ENCODE measurements at regions not wholly inside any gene's neighbourhood (a gene's known extent, or its start where the extent isn't known, plus 50 kb on each side); places are given as distances from the start of the nearest gene placed in this dataset.

- no peaks in the 10 kb centered on the region for H3F3A ChIP-seq (ENCODE audit: low read depth)
- no peaks in the 10 kb centered on the region for H4K20me1 ChIP-seq (ENCODE audit: insufficient read depth, low read length, poor library complexity, severe bottlenecking)
- H2AFZ ChIP-seq (ENCODE audit: low read length), result no peak overlapping the region
- no peaks in the 10 kb centered on the region for H3K9me3 ChIP-seq (ENCODE audit: insufficient read depth, low read depth, low read length)
- H3K36me3 ChIP-seq (ENCODE audit: insufficient read depth, low read length), result no peaks in the 10 kb centered on the region
- H3K4me1 ChIP-seq (ENCODE audit: insufficient read depth, low read length, poor library complexity, severe bottlenecking), result no peaks in the 10 kb centered on the region
- H3K4me2 ChIP-seq (ENCODE audit: low read depth, low read length, poor library complexity, severe bottlenecking), result no peak overlapping the region
- H3K27me3 ChIP-seq (ENCODE audit: insufficient read depth, low read length, poor library complexity, severe bottlenecking), result no peaks in the 10 kb centered on the region
- H3K9ac ChIP-seq (ENCODE audit: low read depth, low read length, poor library complexity, severe bottlenecking), result no peak overlapping the region
- no peaks in the 10 kb centered on the region for H3K9me2 ChIP-seq (replicated peaks; ENCODE audit: low read depth, low read length)
- TF ChIP-seq EZH2phosphoT487 (IDR thresholded peaks at IDR 0.05; ENCODE audit: borderline replicate concordance) (no peak), CTCF (conservative IDR thresholded peaks at IDR 0.05; ENCODE audit: low read length) (no peak)
- no peak overlapping the region for H3K4me3 ChIP-seq (ENCODE audit: low read length, poor library complexity, severe bottlenecking)
- H3K79me2 ChIP-seq (ENCODE audit: insufficient read depth, low read length), result no peaks in the 10 kb centered on the region
Measured at GRCh38 chr2:105644174-105644980, 100.3 kb upstream of the NCK2 start.

GRCh38 chr2:105643405-105644173 is 101.1 kb upstream of the NCK2 start:
- Histone ChIP-seq H3K4me2 (ENCODE audit: low read depth, low read length, poor library complexity, severe bottlenecking) (no peak overlapping the region), H4K20me1 (ENCODE audit: insufficient read depth, low read length, poor library complexity, severe bottlenecking) (no peaks in the 10 kb centered on the region), H3F3A (ENCODE audit: low read depth) (no peaks in the 10 kb centered on the region), H3K4me3 (ENCODE audit: low read length, poor library complexity, severe bottlenecking) (no peak overlapping the region), H3K9ac (ENCODE audit: low read depth, low read length, poor library complexity, severe bottlenecking) (no peak overlapping the region), H3K9me3 (ENCODE audit: insufficient read depth, low read depth, low read length) (no peaks in the 10 kb centered on the region), H3K27me3 (ENCODE audit: insufficient read depth, low read length, poor library complexity, severe bottlenecking) (no peaks in the 10 kb centered on the region), H3K36me3 (ENCODE audit: insufficient read depth, low read length) (no peaks in the 10 kb centered on the region), H3K4me1 (ENCODE audit: insufficient read depth, low read length, poor library complexity, severe bottlenecking) (no peaks in the 10 kb centered on the region), H3K9me2 (replicated peaks; ENCODE audit: low read depth, low read length) (no peaks in the 10 kb centered on the region), H2AFZ (ENCODE audit: low read length) (no peak overlapping the region), H3K79me2 (ENCODE audit: insufficient read depth, low read length) (no peaks in the 10 kb centered on the region)
- no peak for TF ChIP-seq EZH2phosphoT487 (IDR thresholded peaks at IDR 0.05; ENCODE audit: borderline replicate concordance)
- no peak for TF ChIP-seq CTCF (conservative IDR thresholded peaks at IDR 0.05; ENCODE audit: low read length)

- H3K4me1 ChIP-seq (ENCODE audit: insufficient read depth, low read length, poor library complexity, severe bottlenecking), result no peaks in the 10 kb centered on the region
- TF ChIP-seq EZH2phosphoT487 (IDR thresholded peaks at IDR 0.05; ENCODE audit: borderline replicate concordance), result no peak
- no peaks in the 10 kb centered on the region for H3K9me2 ChIP-seq (replicated peaks; ENCODE audit: low read depth, low read length)
- H3K9me3 ChIP-seq (ENCODE audit: insufficient read depth, low read depth, low read length), result no peaks in the 10 kb centered on the region
- H4K20me1 ChIP-seq (ENCODE audit: insufficient read depth, low read length, poor library complexity, severe bottlenecking), result no peaks in the 10 kb centered on the region
- H3K4me2 ChIP-seq (ENCODE audit: low read depth, low read length, poor library complexity, severe bottlenecking), result no peak overlapping the region
- H3K9ac ChIP-seq (ENCODE audit: low read depth, low read length, poor library complexity, severe bottlenecking), result no peak overlapping the region
- H3K79me2 ChIP-seq (ENCODE audit: insufficient read depth, low read length), result no peaks in the 10 kb centered on the region
- H2AFZ ChIP-seq (ENCODE audit: low read length), result no peak overlapping the region
- H3K36me3 ChIP-seq (ENCODE audit: insufficient read depth, low read length), result no peaks in the 10 kb centered on the region
- no peaks in the 10 kb centered on the region for H3K27me3 ChIP-seq (ENCODE audit: insufficient read depth, low read length, poor library complexity, severe bottlenecking)
- H3K4me3 ChIP-seq (ENCODE audit: low read length, poor library complexity, severe bottlenecking), result no peak overlapping the region
- no peaks in the 10 kb centered on the region for H3F3A ChIP-seq (ENCODE audit: low read depth)
Measured at GRCh38 chr2:105641389-105641811, 103.3 kb upstream of the NCK2 start.
